ENCODE measurements at regions not wholly inside any gene's neighbourhood (a gene's known extent, or its start where the extent isn't known, plus 50 kb on each side); places are given as distances from the start of the nearest gene placed in this dataset.

- POLR2A ChIA-PET = no interaction called here
- Histone ChIP-seq H2AFZ (ENCODE audit: low read depth, low read length) (no peak overlapping the region), H3K27ac (ENCODE audit: insufficient read depth, low read depth, low read length) (no peak overlapping the region), H3K9ac (replicated peaks; ENCODE audit: extremely low read depth, insufficient read depth, low read length) (no peak overlapping the region), H3K36me3 (ENCODE audit: control insufficient read depth in 2 of 2, extremely low read depth in 1 of 2, insufficient read depth in 2 of 2, low read length in 2 of 2) (no peaks in the 10 kb centered on the region), H3K9me1 (replicated peaks; ENCODE audit: control insufficient read depth, extremely low read depth, insufficient read depth, low read length) (no peaks in the 10 kb centered on the region), H3K4me3 (replicated peaks in 1 of 3; ENCODE audit: insufficient read depth in 1 of 3, low read depth in 1 of 3, low read length in 3 of 3) (no peak overlapping the region), H3K4me2 (ENCODE audit: insufficient read depth, low read length) (no peak overlapping the region), H3K9me3 (replicated peaks; ENCODE audit: control insufficient read depth, insufficient read depth, low read length) (no peaks in the 10 kb centered on the region), H3K79me2 (ENCODE audit: control insufficient read depth, insufficient read depth, low read length) (no peaks in the 10 kb centered on the region), H3K4me1 (ENCODE audit: control insufficient read depth, extremely low read depth, insufficient read depth, low read length) (no peaks in the 10 kb centered on the region), H4K20me1 (replicated peaks; ENCODE audit: control insufficient read depth, extremely low read depth, insufficient read depth, low read length) (no peaks in the 10 kb centered on the region), H3K27me3 (ENCODE audit: control insufficient read depth in 2 of 2, insufficient read depth in 2 of 2, low read length in 2 of 2) (no peaks in the 10 kb centered on the region)
- CTCF ChIA-PET = no interaction called here
- intact Hi-C loops (cut with micrococcal nuclease) (no loop called here), dilution Hi-C loops (cut with MboI; ENCODE audit: extremely low pct_ligation_motif_present, low sequenced_read_pairs) (no loop called here)
- TF ChIP-seq EZH2 (IDR thresholded peaks at IDR 0.05; ENCODE audit: borderline replicate concordance, low read depth, low read length, severe bottlenecking) (no peak), POLR2A (IDR thresholded peaks at IDR 0.05; ENCODE audit: low read depth, low read length) (no peak), POLR2AphosphoS5 (IDR thresholded peaks at IDR 0.05; ENCODE audit: insufficient read depth, low read depth, low read length) (no peak), MAX (IDR thresholded peaks at IDR 0.05; ENCODE audit: insufficient read depth, insufficient read length) (no peak), JUN (IDR thresholded peaks at IDR 0.05; ENCODE audit: borderline replicate concordance, insufficient read depth, insufficient read length, low read depth) (no peak), GATA2 (IDR thresholded peaks at IDR 0.05; ENCODE audit: insufficient read depth, insufficient read length, low read depth, low read length) (no peak), MYC (IDR thresholded peaks at IDR 0.05; ENCODE audit: low read depth, low read length) (no peak), FOS (IDR thresholded peaks at IDR 0.05; ENCODE audit: borderline replicate concordance, insufficient read depth, low read length) (no peak)
- TF ChIP-seq, protein P1, sequence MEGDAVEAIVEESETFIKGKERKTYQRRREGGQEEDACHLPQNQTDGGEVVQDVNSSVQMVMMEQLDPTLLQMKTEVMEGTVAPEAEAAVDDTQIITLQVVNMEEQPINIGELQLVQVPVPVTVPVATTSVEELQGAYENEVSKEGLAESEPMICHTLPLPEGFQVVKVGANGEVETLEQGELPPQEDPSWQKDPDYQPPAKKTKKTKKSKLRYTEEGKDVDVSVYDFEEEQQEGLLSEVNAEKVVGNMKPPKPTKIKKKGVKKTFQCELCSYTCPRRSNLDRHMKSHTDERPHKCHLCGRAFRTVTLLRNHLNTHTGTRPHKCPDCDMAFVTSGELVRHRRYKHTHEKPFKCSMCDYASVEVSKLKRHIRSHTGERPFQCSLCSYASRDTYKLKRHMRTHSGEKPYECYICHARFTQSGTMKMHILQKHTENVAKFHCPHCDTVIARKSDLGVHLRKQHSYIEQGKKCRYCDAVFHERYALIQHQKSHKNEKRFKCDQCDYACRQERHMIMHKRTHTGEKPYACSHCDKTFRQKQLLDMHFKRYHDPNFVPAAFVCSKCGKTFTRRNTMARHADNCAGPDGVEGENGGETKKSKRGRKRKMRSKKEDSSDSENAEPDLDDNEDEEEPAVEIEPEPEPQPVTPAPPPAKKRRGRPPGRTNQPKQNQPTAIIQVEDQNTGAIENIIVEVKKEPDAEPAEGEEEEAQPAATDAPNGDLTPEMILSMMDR (IDR thresholded peaks at IDR 0.05; ENCODE audit: extremely low read depth in 1 of 2, insufficient read depth in 1 of 2, low read depth in 1 of 2, low read length in 2 of 2) = no peak
- DNase-seq (ENCODE audit: low read depth, low spot score) (no peak), FAIRE-seq (no peak)
- BruUV-seq (replicated peaks) = no TSS peak
These were observed 162.6 kb downstream of the P2RY1 start for GRCh38 chr3:152997526-152997925.
